Tongue (tissue), 2 donors: ENCODE measurements at regions not wholly inside any gene's neighbourhood (a gene's known extent, or its start where the extent isn't known, plus 50 kb on each side); places are given as distances from the start of the nearest gene placed in this dataset. TPM values are rescaled to one million over a fixed set of nuclear protein-coding genes. Genes with fewer than 3 reads are reported as not detected.

Source experiments
- DNase-seq: peaks from one replicate; pipeline ENCODE4 v3.0.0-alpha.2; 2015
- small RNA-seq: library from RNA; depleted of rRNA; stranded (forward); fragments of <200 nt; gene quantifications from one replicate; pipeline ENCODE3, GENCODE V24; 2014; ENCODE audit warnings: low replicate concordance

GRCh38 chrX:106510713-106511403 lies 100.9 kb upstream of the RADX start:
- no peak for DNase-seq

Small RNAs in the stretch of these regions (small RNA-seq; reads per million reads assigned to genes)
- gene AL133271.1 (not detected), gene RF00019 (not detected)
